ENCODE measurements at regions not wholly inside any gene's neighbourhood (a gene's known extent, or its start where the extent isn't known, plus 50 kb on each side); places are given as distances from the start of the nearest gene placed in this dataset.
"Not testable (repeated sequence)": the region's sequence is repeated elsewhere in the genome, so short reads cannot be mapped to it uniquely, and the experiment has no call there.

- no peak overlapping the region for H3K9ac ChIP-seq (ENCODE audit: low read depth, low read length, poor library complexity, severe bottlenecking)
- H3K4me2 ChIP-seq (ENCODE audit: low read depth, low read length, poor library complexity, severe bottlenecking), result no peak overlapping the region
- no peak overlapping the region for H2AFZ ChIP-seq (ENCODE audit: low read length)
- H3K9me3 ChIP-seq (ENCODE audit: insufficient read depth, low read depth, low read length), result no peaks in the 10 kb centered on the region
- H3K27me3 ChIP-seq (ENCODE audit: insufficient read depth, low read length, poor library complexity, severe bottlenecking), result no peaks in the 10 kb centered on the region
- H3K9me2 ChIP-seq (replicated peaks; ENCODE audit: low read depth, low read length), result no peaks in the 10 kb centered on the region
- H3K79me2 ChIP-seq (ENCODE audit: insufficient read depth, low read length), result no peaks in the 10 kb centered on the region
- H4K20me1 ChIP-seq (ENCODE audit: insufficient read depth, low read length, poor library complexity, severe bottlenecking), result no peaks in the 10 kb centered on the region
- H3F3A ChIP-seq (ENCODE audit: low read depth), result no peaks in the 10 kb centered on the region
- H3K36me3 ChIP-seq (ENCODE audit: insufficient read depth, low read length), result no peaks in the 10 kb centered on the region
- TF ChIP-seq CTCF (conservative IDR thresholded peaks at IDR 0.05; ENCODE audit: low read length), result no peak
- TF ChIP-seq EZH2phosphoT487 (IDR thresholded peaks at IDR 0.05; ENCODE audit: borderline replicate concordance), result no peak
- H3K4me1 ChIP-seq (ENCODE audit: insufficient read depth, low read length, poor library complexity, severe bottlenecking), result no peaks in the 10 kb centered on the region
- H3K4me3 ChIP-seq (ENCODE audit: low read length, poor library complexity, severe bottlenecking), result no peak overlapping the region
Measured at GRCh38 chr2:228913176-228913575, 357.9 kb downstream of the PID1 start.

- H3K9me2 ChIP-seq (replicated peaks; ENCODE audit: low read depth, low read length); H3K9ac ChIP-seq (ENCODE audit: low read depth, low read length, poor library complexity, severe bottlenecking); H4K20me1 ChIP-seq (ENCODE audit: insufficient read depth, low read length, poor library complexity, severe bottlenecking); H3K79me2 ChIP-seq (ENCODE audit: insufficient read depth, low read length); H3K27me3 ChIP-seq (ENCODE audit: insufficient read depth, low read length, poor library complexity, severe bottlenecking); H3K36me3 ChIP-seq (ENCODE audit: insufficient read depth, low read length); H3K9me3 ChIP-seq (ENCODE audit: insufficient read depth, low read depth, low read length); H2AFZ ChIP-seq (ENCODE audit: low read length); H3F3A ChIP-seq (ENCODE audit: low read depth); H3K4me1 ChIP-seq (ENCODE audit: insufficient read depth, low read length, poor library complexity, severe bottlenecking); H3K4me3 ChIP-seq (ENCODE audit: low read length, poor library complexity, severe bottlenecking); H3K4me2 ChIP-seq (ENCODE audit: low read depth, low read length, poor library complexity, severe bottlenecking): not testable (repeated sequence)
Measured at GRCh38 chr2:228910872-228911271, 360.2 kb downstream of the PID1 start.

GRCh38 chr2:228902176-228902575 is 368.9 kb downstream of the PID1 start:
- Histone ChIP-seq H2AFZ (ENCODE audit: low read length) (no peak overlapping the region), H3K4me3 (ENCODE audit: low read length, poor library complexity, severe bottlenecking) (no peak overlapping the region), H4K20me1 (ENCODE audit: insufficient read depth, low read length, poor library complexity, severe bottlenecking) (no peaks in the 10 kb centered on the region), H3K9me2 (replicated peaks; ENCODE audit: low read depth, low read length) (no peaks in the 10 kb centered on the region), H3K4me1 (ENCODE audit: insufficient read depth, low read length, poor library complexity, severe bottlenecking) (no peaks in the 10 kb centered on the region), H3K27me3 (ENCODE audit: insufficient read depth, low read length, poor library complexity, severe bottlenecking) (no peaks in the 10 kb centered on the region), H3K9me3 (ENCODE audit: insufficient read depth, low read depth, low read length) (no peaks in the 10 kb centered on the region), H3K9ac (ENCODE audit: low read depth, low read length, poor library complexity, severe bottlenecking) (no peak overlapping the region), H3F3A (ENCODE audit: low read depth) (no peaks in the 10 kb centered on the region), H3K4me2 (ENCODE audit: low read depth, low read length, poor library complexity, severe bottlenecking) (no peak overlapping the region), H3K36me3 (ENCODE audit: insufficient read depth, low read length) (no peaks in the 10 kb centered on the region), H3K79me2 (ENCODE audit: insufficient read depth, low read length) (no peaks in the 10 kb centered on the region)
- TF ChIP-seq EZH2phosphoT487 (IDR thresholded peaks at IDR 0.05; ENCODE audit: borderline replicate concordance), result no peak
- no peak for TF ChIP-seq CTCF (conservative IDR thresholded peaks at IDR 0.05; ENCODE audit: low read length)

GRCh38 chr2:228901531-228901930 is 369.6 kb downstream of the PID1 start:
- no peak overlapping the region for H3K4me3 ChIP-seq (ENCODE audit: low read length, poor library complexity, severe bottlenecking)
- no peak overlapping the region for H3K4me2 ChIP-seq (ENCODE audit: low read depth, low read length, poor library complexity, severe bottlenecking)
- H3K36me3 ChIP-seq (ENCODE audit: insufficient read depth, low read length), result no peaks in the 10 kb centered on the region
- H3K9me2 ChIP-seq (replicated peaks; ENCODE audit: low read depth, low read length), result no peaks in the 10 kb centered on the region
- H2AFZ ChIP-seq (ENCODE audit: low read length), result no peak overlapping the region
- no peak for TF ChIP-seq CTCF (conservative IDR thresholded peaks at IDR 0.05; ENCODE audit: low read length)
- TF ChIP-seq EZH2phosphoT487 (IDR thresholded peaks at IDR 0.05; ENCODE audit: borderline replicate concordance), result no peak
- no peaks in the 10 kb centered on the region for H3K79me2 ChIP-seq (ENCODE audit: insufficient read depth, low read length)
- H3F3A ChIP-seq (ENCODE audit: low read depth), result no peaks in the 10 kb centered on the region
- no peaks in the 10 kb centered on the region for H4K20me1 ChIP-seq (ENCODE audit: insufficient read depth, low read length, poor library complexity, severe bottlenecking)
- no peaks in the 10 kb centered on the region for H3K9me3 ChIP-seq (ENCODE audit: insufficient read depth, low read depth, low read length)
- H3K27me3 ChIP-seq (ENCODE audit: insufficient read depth, low read length, poor library complexity, severe bottlenecking), result no peaks in the 10 kb centered on the region
- no peaks in the 10 kb centered on the region for H3K4me1 ChIP-seq (ENCODE audit: insufficient read depth, low read length, poor library complexity, severe bottlenecking)
- H3K9ac ChIP-seq (ENCODE audit: low read depth, low read length, poor library complexity, severe bottlenecking), result no peak overlapping the region

Measured in Loucy (cell line).